A673 (cell line): ENCODE measurements at regions not wholly inside any gene's neighbourhood (a gene's known extent, or its start where the extent isn't known, plus 50 kb on each side); places are given as distances from the start of the nearest gene placed in this dataset.

ENCODE experiments used
- BruUV-seq: library from RNA; stranded (reverse); fragments of 400-500 nt; replicated peaks from 2 replicates; lab custom pipeline; 2021; lab: Mats Ljungman, UMichigan
- CTCF ChIA-PET: fragments of 300-600 bp; sonication (Branson Sonifier 250); formaldehyde crosslinking; loops from one replicate; lab custom pipeline; 2022; ENCODE audit warnings: antibody characterized with exemption; lab: Charles Lee
- POLR2A ChIA-PET: fragments of 300-600 bp; sonication (Branson Sonifier 250); formaldehyde crosslinking; loops from one replicate; lab custom pipeline; 2022; ENCODE audit warnings: antibody characterized with exemption; ENCODE audit not compliant: low non-redundant PET; lab: Charles Lee
- DNase-seq: peaks from one replicate; pipeline ENCODE4 v3.0.0-alpha.2; 2015; ENCODE audit warnings: low spot score
- H3K27ac ChIP-seq: fragments of 200-600 bp; sonication (generic); 2 replicates; pipeline ENCODE4 v1.5.1; 2016; ENCODE audit warnings: mixed run types, low read depth, mild to moderate bottlenecking, mixed read lengths, antibody characterized with exemption, low read length; ENCODE audit not compliant: poor library complexity, severe bottlenecking
- H3K27me3 ChIP-seq: fragments of 200-600 bp; sonication (generic); replicated peaks from 2 replicates; pipeline ENCODE4 v1.6.1; 2017; ENCODE audit warnings: mixed run types, low read depth, mild to moderate bottlenecking, mixed read lengths, antibody characterized with exemption, low read length; ENCODE audit not compliant: insufficient read depth, poor library complexity
- H3K36me3 ChIP-seq: fragments of 200-600 bp; sonication (generic); 2 replicates; pipeline ENCODE4 v1.6.1; 2016; ENCODE audit warnings: mixed run types, mild to moderate bottlenecking, mixed read lengths, antibody characterized with exemption, low read length; ENCODE audit not compliant: insufficient read depth, poor library complexity, severe bottlenecking
- H3K4me1 ChIP-seq: fragments of 200-600 bp; sonication (generic); 2 replicates; pipeline ENCODE4 v1.6.1; 2017; ENCODE audit warnings: mixed run types, mild to moderate bottlenecking, mixed read lengths, antibody characterized with exemption, low read length; ENCODE audit not compliant: insufficient read depth, poor library complexity, severe bottlenecking
- H3K4me3 ChIP-seq: fragments of 200-600 bp; sonication (generic); 2 replicates; pipeline ENCODE4 v1.5.1; 2016; ENCODE audit warnings: low read depth, mixed run types, mild to moderate bottlenecking, mixed read lengths, low read length; ENCODE audit not compliant: poor library complexity, severe bottlenecking
- H3K9me3 ChIP-seq: fragments of 200-600 bp; sonication (generic); 2 replicates; pipeline ENCODE4 v1.6.1; 2016; ENCODE audit warnings: mixed run types, low read depth, mild to moderate bottlenecking, mixed read lengths, antibody characterized with exemption, low read length; ENCODE audit not compliant: poor library complexity, severe bottlenecking
- CTCF ChIP-seq: fragments of 300-800, 200-600 bp; sonication (generic); conservative IDR thresholded peaks from 2 replicates; pipeline ENCODE4 v1.5.1; 2017; ENCODE audit warnings: low read depth, mild to moderate bottlenecking, antibody characterized with exemption, low read length, moderate library complexity, mixed read lengths
- EZH2 ChIP-seq: fragments of 200-600 bp; sonication (generic); IDR thresholded peaks from 2 replicates; pipeline ENCODE4 v1.6.1; 2017; ENCODE audit warnings: borderline replicate concordance, low read depth, mild to moderate bottlenecking, mixed read lengths, antibody characterized with exemption, low read length; ENCODE audit not compliant: poor library complexity, severe bottlenecking
- intact Hi-C: fragments of 100-400 bp; cut with micrococcal nuclease; formaldehyde crosslinking; loops from one replicate; pipeline ENCODE4 v1.10.0; 2022; ENCODE audit not compliant: unreplicated experiment

- H3K4me1 ChIP-seq = no peaks in the 10 kb centered on the region
- ChIA-PET CTCF (no interaction called here), POLR2A (no interaction called here)
- BruUV-seq = no TSS peak
- TF ChIP-seq CTCF = no peak
- TF ChIP-seq EZH2 = no peak
- DNase-seq = no peak
- intact Hi-C loops = no loop called here
- H3K9me3 ChIP-seq = no peaks in the 10 kb centered on the region
- H3K27me3 ChIP-seq = no peaks in the 10 kb centered on the region
- H3K27ac ChIP-seq = no peak overlapping the region
- no peaks in the 10 kb centered on the region for H3K36me3 ChIP-seq
- no peak overlapping the region for H3K4me3 ChIP-seq
Observed at GRCh38 chr18:27696148-27696547, 480.8 kb downstream of the CDH2 start.

GRCh38 chr18:27695503-27695902, 481.4 kb downstream of the CDH2 start:
- TF ChIP-seq EZH2 = no peak
- TF ChIP-seq CTCF = no peak
- intact Hi-C loops = no loop called here
- DNase-seq = no peak
- CTCF ChIA-PET = no interaction called here
- Histone ChIP-seq H3K36me3 (no peaks in the 10 kb centered on the region), H3K4me3 (no peak overlapping the region), H3K27me3 (no peaks in the 10 kb centered on the region), H3K4me1 (no peaks in the 10 kb centered on the region), H3K27ac (no peak overlapping the region), H3K9me3 (no peaks in the 10 kb centered on the region)
- no TSS peak for BruUV-seq
- POLR2A ChIA-PET = no interaction called here

GRCh38 chr18:27695052-27695451, 481.9 kb downstream of the CDH2 start:
- no peaks in the 10 kb centered on the region for H3K9me3 ChIP-seq
- H3K27ac ChIP-seq = no peak overlapping the region
- intact Hi-C loops = no loop called here
- BruUV-seq = no TSS peak
- CTCF ChIA-PET = no interaction called here
- POLR2A ChIA-PET = no interaction called here
- H3K27me3 ChIP-seq = no peaks in the 10 kb centered on the region
- no peaks in the 10 kb centered on the region for H3K4me1 ChIP-seq
- no peaks in the 10 kb centered on the region for H3K36me3 ChIP-seq
- TF ChIP-seq CTCF (no peak), EZH2 (no peak)
- H3K4me3 ChIP-seq = no peak overlapping the region
- DNase-seq = no peak
